Neural progenitor cell (in vitro differentiated cells): ENCODE measurements at regions not wholly inside any gene's neighbourhood (a gene's known extent, or its start where the extent isn't known, plus 50 kb on each side); places are given as distances from the start of the nearest gene placed in this dataset.

Experiments used
- DNase-seq: peaks from one replicate; pipeline ENCODE4 v3.0.0-alpha.2; 2016; ENCODE audit warnings: low spot score
- H2AFZ ChIP-seq: fragments of 200-600 bp; sonication (generic); replicated peaks from 2 replicates; pipeline ENCODE4 v1.6.1; 2016; ENCODE audit warnings: antibody characterized with exemption
- H3F3A ChIP-seq: fragments of 200-600 bp; sonication (generic); 2 replicates; pipeline ENCODE4 v1.6.1; 2016; ENCODE audit warnings: antibody characterized with exemption, low read depth
- H3K27ac ChIP-seq: fragments of 200-600 bp; sonication (generic); 2 replicates; pipeline ENCODE4 v1.5.1; 2016; ENCODE audit warnings: mild to moderate bottlenecking
- H3K27me3 ChIP-seq: fragments of 200-600 bp; sonication (generic); 2 replicates; pipeline ENCODE4 v1.6.1; 2016; ENCODE audit warnings: mild to moderate bottlenecking, moderate library complexity
- H3K36me3 ChIP-seq: fragments of 200-600 bp; sonication (generic); 2 replicates; pipeline ENCODE4 v1.5.1; 2016
- H3K4me1 ChIP-seq: fragments of 200-600 bp; sonication (generic); 2 replicates; pipeline ENCODE4 v1.6.1; 2016; ENCODE audit warnings: mixed run types
- H3K4me2 ChIP-seq: fragments of 200-600 bp; sonication (generic); 2 replicates; pipeline ENCODE4 v1.6.1; 2016
- H3K4me3 ChIP-seq: fragments of 200-600 bp; sonication (generic); 2 replicates; pipeline ENCODE4 v1.5.1; 2016
- H3K79me2 ChIP-seq: fragments of 200-600 bp; sonication (generic); 2 replicates; pipeline ENCODE4 v1.6.1; 2016; ENCODE audit warnings: low read depth
- H3K9ac ChIP-seq: fragments of 200-600 bp; sonication (generic); 2 replicates; pipeline ENCODE4 v1.6.1; 2016
- H3K9me3 ChIP-seq: fragments of 200-600 bp; sonication (generic); 2 replicates; pipeline ENCODE4 v1.5.1; 2016; ENCODE audit warnings: low read depth
- H4K20me1 ChIP-seq: fragments of 200-600 bp; sonication (generic); 2 replicates; pipeline ENCODE4 v1.6.1; 2016; ENCODE audit warnings: low read depth
- H3K27ac Mint-ChIP-seq: 3 replicates; pipeline ENCODE4 v1.8.0; 2021; ENCODE audit warnings: mixed read lengths
- H3K27me3 Mint-ChIP-seq: 2 replicates; pipeline ENCODE4 v1.8.0; 2022; ENCODE audit warnings: low read depth, mild to moderate bottlenecking, inconsistent platforms, moderate library complexity, mixed read lengths; ENCODE audit not compliant: insufficient read depth
- H3K36me3 Mint-ChIP-seq: 3 replicates; pipeline ENCODE4 v1.8.0; 2021; ENCODE audit warnings: mixed read lengths
- H3K4me1 Mint-ChIP-seq: 3 replicates; pipeline ENCODE4 v1.8.0; 2021; ENCODE audit warnings: mixed read lengths
- H3K4me3 Mint-ChIP-seq: 3 replicates; pipeline ENCODE4 v1.8.0; 2021; ENCODE audit warnings: mild to moderate bottlenecking, moderate library complexity, mixed read lengths
- H3K9me3 Mint-ChIP-seq: 3 replicates; pipeline ENCODE4 v1.8.0; 2020; ENCODE audit warnings: mixed read lengths
- CTCF ChIP-seq: fragments of 200-600 bp; sonication (generic); IDR thresholded peaks from 2 replicates; pipeline ENCODE4 v1.5.1; 2017; ENCODE audit warnings: antibody characterized with exemption, mild to moderate bottlenecking
- EZH2 ChIP-seq: fragments of 200-600 bp; sonication (generic); IDR thresholded peaks from 2 replicates; pipeline ENCODE4 v1.6.1; 2017; ENCODE audit warnings: antibody characterized with exemption, mild to moderate bottlenecking, moderate library complexity
- EZH2phosphoT487 ChIP-seq: fragments of 200-600 bp; sonication (generic); IDR thresholded peaks from 2 replicates; pipeline ENCODE4 v1.6.1; 2017; ENCODE audit warnings: antibody characterized with exemption

GRCh38 chr20:9930142-9930541 is 91.3 kb upstream of the PAK5 start:
- H3K27ac Mint-ChIP-seq, result no peak overlapping the region
- H3K36me3 Mint-ChIP-seq, result no peaks in the 10 kb centered on the region
- no peaks in the 10 kb centered on the region for H4K20me1 ChIP-seq

GRCh38 chr20:9928955-9929354 is 90.1 kb upstream of the PAK5 start:
- H3K4me3 ChIP-seq, result no peak overlapping the region
- no peaks in the 10 kb centered on the region for H3F3A ChIP-seq
- H3K4me3 Mint-ChIP-seq, result no peak overlapping the region
- H2AFZ ChIP-seq, result no peak overlapping the region
- H3K27me3 ChIP-seq, result no peaks in the 10 kb centered on the region
- no peak overlapping the region for H3K9ac ChIP-seq
- H3K4me1 Mint-ChIP-seq, result peaks cover 4% of the 10 kb centered on the region
- H3K36me3 ChIP-seq, result no peaks in the 10 kb centered on the region
- H3K27ac ChIP-seq, result no peak overlapping the region
- no peaks in the 10 kb centered on the region for H4K20me1 ChIP-seq
- DNase-seq, result no peak
- no peaks in the 10 kb centered on the region for H3K9me3 Mint-ChIP-seq
- TF ChIP-seq EZH2, result no peak
- no peak for TF ChIP-seq EZH2phosphoT487
- no peak for TF ChIP-seq CTCF
- H3K27ac Mint-ChIP-seq, result no peak overlapping the region
- no peaks in the 10 kb centered on the region for H3K27me3 Mint-ChIP-seq
- no peaks in the 10 kb centered on the region for H3K36me3 Mint-ChIP-seq
- no peak overlapping the region for H3K4me2 ChIP-seq
- H3K79me2 ChIP-seq, result no peaks in the 10 kb centered on the region
- no peaks in the 10 kb centered on the region for H3K9me3 ChIP-seq
- H3K4me1 ChIP-seq, result no peaks in the 10 kb centered on the region

More at GRCh38 chr20:9930142-9930541, 91.3 kb upstream of the PAK5 start:
- TF ChIP-seq CTCF, result no peak
- TF ChIP-seq EZH2phosphoT487, result no peak
- TF ChIP-seq EZH2, result no peak
- Mint-ChIP-seq H3K27me3 (peaks cover 3% of the 10 kb centered on the region), H3K9me3 (no peaks in the 10 kb centered on the region), H3K4me1 (peaks cover 4% of the 10 kb centered on the region), H3K4me3 (no peak overlapping the region)
- Histone ChIP-seq H3K9me3 (no peaks in the 10 kb centered on the region), H3K36me3 (no peaks in the 10 kb centered on the region), H3F3A (no peaks in the 10 kb centered on the region), H3K9ac (no peak overlapping the region), H3K4me3 (no peak overlapping the region), H3K79me2 (no peaks in the 10 kb centered on the region), H3K27me3 (no peaks in the 10 kb centered on the region), H3K4me1 (no peaks in the 10 kb centered on the region), H3K27ac (no peak overlapping the region), H2AFZ (no peak overlapping the region), H3K4me2 (no peak overlapping the region)
- no peak for DNase-seq

GRCh38 chr20:9928281-9928737 is 89.4 kb upstream of the PAK5 start:
- Histone ChIP-seq H3K27ac (no peak overlapping the region), H3F3A (no peaks in the 10 kb centered on the region), H3K9ac (no peak overlapping the region), H3K4me3 (no peak overlapping the region), H2AFZ (no peak overlapping the region), H3K36me3 (no peaks in the 10 kb centered on the region), H3K27me3 (no peaks in the 10 kb centered on the region), H3K4me1 (no peaks in the 10 kb centered on the region), H3K4me2 (no peak overlapping the region), H4K20me1 (no peaks in the 10 kb centered on the region), H3K79me2 (no peaks in the 10 kb centered on the region), H3K9me3 (no peaks in the 10 kb centered on the region)
- no peak for DNase-seq
- Mint-ChIP-seq H3K27ac (no peak overlapping the region), H3K36me3 (no peaks in the 10 kb centered on the region), H3K4me3 (no peak overlapping the region), H3K27me3 (no peaks in the 10 kb centered on the region), H3K9me3 (no peaks in the 10 kb centered on the region), H3K4me1 (peaks cover 4% of the 10 kb centered on the region)
- TF ChIP-seq EZH2 (no peak), EZH2phosphoT487 (no peak), CTCF (no peak)
